Skeletal muscle tissue (tissue), 3 donors: ENCODE measurements at regions not wholly inside any gene's neighbourhood (a gene's known extent, or its start where the extent isn't known, plus 50 kb on each side); places are given as distances from the start of the nearest gene placed in this dataset.

Experiments used
- H3K27ac ChIP-seq: one replicate; pipeline ENCODE4 v1.7.0; 2013; ENCODE audit warnings: mild to moderate bottlenecking, low read depth, low read length, inconsistent platforms
- H3K27me3 ChIP-seq, 3 donors: one replicate each; pipeline ENCODE4 v1.7.0; 2013; ENCODE audit warnings: low read length in 3 of 3; ENCODE audit not compliant: control insufficient read depth in 3 of 3, insufficient read depth in 3 of 3
- H3K36me3 ChIP-seq, 3 donors: one replicate each; pipeline ENCODE4 v1.7.0; 2013; ENCODE audit warnings: low read length in 3 of 3; ENCODE audit not compliant: control insufficient read depth in 3 of 3, insufficient read depth in 3 of 3
- H3K4me1 ChIP-seq, 3 donors: one replicate each; pipeline ENCODE4 v1.7.0; 2013; ENCODE audit warnings: low read length in 3 of 3, mild to moderate bottlenecking in 3 of 3; ENCODE audit not compliant: control insufficient read depth in 3 of 3, insufficient read depth in 3 of 3
- H3K4me3 ChIP-seq, 3 donors: one replicate each; pipeline ENCODE4 v1.7.0; 2013; ENCODE audit warnings: low read length in 3 of 3
- H3K9ac ChIP-seq, 3 donors: one replicate each; pipeline ENCODE4 v1.7.0; 2013; ENCODE audit warnings: low read length in 3 of 3, mild to moderate bottlenecking in 3 of 3, moderate library complexity in 2 of 3, low read depth in 1 of 3
- H3K9me3 ChIP-seq, 3 donors: one replicate each; pipeline ENCODE4 v1.7.0; 2013; ENCODE audit warnings: low read length in 3 of 3; ENCODE audit not compliant: control insufficient read depth in 3 of 3
- donor health status: Osteomylitis.

DNA sequence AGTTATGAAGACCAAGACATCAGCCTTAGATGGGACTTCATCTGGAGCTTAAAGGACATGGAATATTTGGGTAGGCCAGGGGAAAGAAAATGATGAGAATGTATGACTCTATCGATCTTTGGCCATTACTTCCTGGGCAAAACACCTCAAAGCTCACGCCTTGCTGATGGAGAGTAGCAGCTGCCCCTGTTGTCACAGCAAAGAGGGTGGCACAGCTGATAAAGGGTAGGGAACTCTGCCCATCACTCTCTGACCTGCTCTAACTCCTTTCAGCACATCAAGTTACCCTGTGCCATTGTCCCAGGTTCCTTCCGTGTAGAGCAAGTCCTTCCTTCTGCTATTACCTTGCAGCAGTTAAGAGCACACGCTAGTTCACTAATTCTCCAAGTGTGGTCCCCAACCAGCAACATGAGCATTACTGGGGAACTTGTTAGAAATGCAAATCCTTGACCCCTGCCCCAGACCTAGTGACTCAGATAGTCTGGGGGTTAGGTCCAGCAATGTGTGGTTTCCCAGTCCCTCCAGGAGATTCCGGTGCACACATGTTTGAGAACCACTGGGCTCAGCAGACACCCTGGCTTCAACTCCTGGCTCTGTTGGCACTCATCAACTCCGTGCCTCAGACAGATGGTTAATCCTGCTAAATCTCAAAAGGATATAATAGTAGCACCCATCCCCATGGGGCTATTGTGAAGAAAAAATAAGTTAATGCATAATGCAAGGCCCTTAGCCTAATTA is 93.7 kb upstream of the EEA1 start:
- Histone ChIP-seq H3K9me3 (no peaks in the 10 kb centered on the region), H3K4me1 (no peaks in the 10 kb centered on the region), H3K27ac (no peak overlapping the region), H3K4me3 (no peak overlapping the region), H3K9ac (no peak overlapping the region), H3K27me3 (no peaks in the 10 kb centered on the region), H3K36me3 (no peaks in the 10 kb centered on the region)

DNA sequence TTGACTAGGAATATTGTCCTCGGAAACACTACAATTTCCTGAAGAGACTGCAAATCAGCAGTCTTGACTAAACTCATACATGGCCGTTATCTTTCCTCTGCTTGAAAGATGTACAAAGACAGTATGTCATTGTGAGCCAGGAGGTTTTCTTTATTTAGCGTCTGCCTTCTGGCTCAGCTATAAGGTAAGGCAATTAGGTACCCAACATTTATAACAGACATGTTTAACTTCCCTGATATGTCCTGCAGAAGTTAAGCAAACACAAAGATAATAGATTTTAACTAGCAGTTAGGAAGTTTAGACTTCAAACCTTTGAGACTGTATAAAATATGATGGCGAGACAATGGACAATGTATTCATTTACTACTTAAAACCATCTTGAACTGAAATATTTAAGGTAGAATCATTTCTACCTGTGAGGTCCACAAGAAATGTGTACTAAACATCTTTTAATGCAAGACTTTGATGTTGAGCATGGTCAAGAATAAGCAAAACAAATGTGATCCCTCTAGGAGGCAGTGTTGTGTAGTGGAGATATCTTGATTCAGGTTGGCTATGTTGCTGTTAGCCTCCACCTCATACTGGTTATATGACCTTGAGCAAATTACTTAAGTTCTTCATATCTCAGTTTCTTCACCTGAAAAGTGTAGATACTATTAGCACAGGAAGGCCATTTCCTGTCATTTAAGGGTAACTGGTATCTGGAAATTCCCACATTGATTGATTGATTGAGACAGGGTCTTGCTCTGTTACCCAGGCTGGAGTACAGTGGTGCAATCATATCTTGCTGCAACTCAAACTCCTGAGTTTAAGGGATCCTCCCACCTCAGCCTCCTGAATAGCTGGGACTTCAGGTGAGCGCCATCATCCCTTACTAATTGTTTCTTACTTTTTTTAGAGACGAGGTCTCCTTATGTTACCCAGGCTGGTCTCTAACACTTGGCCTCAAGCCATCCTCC is 96.3 kb upstream of the EEA1 start:
- no peaks in the 10 kb centered on the region for H3K4me1 ChIP-seq
- H3K27me3 ChIP-seq: no peaks in the 10 kb centered on the region
- H3K27ac ChIP-seq: no peak overlapping the region
- no peaks in the 10 kb centered on the region for H3K36me3 ChIP-seq
- no peak overlapping the region for H3K9ac ChIP-seq
- H3K4me3 ChIP-seq: no peak overlapping the region
- no peaks in the 10 kb centered on the region for H3K9me3 ChIP-seq

DNA sequence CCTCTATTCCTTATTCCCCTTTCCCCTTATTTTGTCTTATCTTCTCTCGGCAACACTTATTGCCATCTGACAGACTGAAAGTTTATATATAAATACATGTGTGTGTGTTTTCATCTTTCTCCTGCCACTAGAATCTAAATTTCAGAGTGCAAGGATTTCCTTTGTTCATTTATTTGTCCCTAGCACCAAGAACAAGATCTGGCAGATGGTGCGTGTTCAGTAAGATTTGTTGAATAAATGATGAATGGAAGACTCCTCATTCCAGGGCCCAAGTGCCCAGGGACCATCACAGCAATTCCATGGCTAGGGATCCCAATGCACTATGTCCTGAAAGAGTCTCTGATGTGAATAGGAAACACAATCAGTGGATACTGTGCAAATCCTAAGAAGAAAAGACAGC is 97.9 kb upstream of the EEA1 start:
- Histone ChIP-seq H3K9me3 (no peaks in the 10 kb centered on the region), H3K27me3 (no peaks in the 10 kb centered on the region), H3K4me3 (no peak overlapping the region), H3K36me3 (no peaks in the 10 kb centered on the region), H3K27ac (no peak overlapping the region), H3K9ac (no peak overlapping the region), H3K4me1 (peaks cover 0 to under 1% (median 0%) of the 10 kb centered on the region in 3 donors)

DNA sequence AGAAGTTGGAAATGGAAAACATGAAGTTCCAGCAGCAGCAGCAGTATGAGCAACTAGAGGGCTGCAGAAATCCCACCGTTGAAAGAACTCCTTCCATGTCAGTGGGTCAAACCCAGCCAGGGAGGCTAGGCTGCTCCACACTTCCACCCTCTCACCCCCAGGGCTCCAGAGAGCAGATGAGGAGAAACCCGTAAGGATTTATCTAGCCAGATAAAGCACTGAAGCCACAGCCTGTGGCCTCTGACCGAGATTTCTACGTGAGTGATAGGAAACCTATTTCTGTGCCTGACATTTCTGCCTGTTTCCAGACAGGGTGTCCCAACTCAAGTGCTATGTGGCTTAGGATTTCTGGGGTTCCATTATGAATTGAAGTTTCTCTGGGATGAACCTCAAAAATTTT is 100.0 kb upstream of the EEA1 start:
- no peaks in the 10 kb centered on the region for H3K27me3 ChIP-seq
- no peaks in the 10 kb centered on the region for H3K9me3 ChIP-seq
- H3K4me3 ChIP-seq: no peak overlapping the region
- H3K27ac ChIP-seq: no peak overlapping the region
- H3K36me3 ChIP-seq: no peaks in the 10 kb centered on the region
- H3K4me1 ChIP-seq: peaks cover 0 to 9% (median 3%) of the 10 kb centered on the region in 3 donors
- H3K9ac ChIP-seq: no peak overlapping the region

DNA sequence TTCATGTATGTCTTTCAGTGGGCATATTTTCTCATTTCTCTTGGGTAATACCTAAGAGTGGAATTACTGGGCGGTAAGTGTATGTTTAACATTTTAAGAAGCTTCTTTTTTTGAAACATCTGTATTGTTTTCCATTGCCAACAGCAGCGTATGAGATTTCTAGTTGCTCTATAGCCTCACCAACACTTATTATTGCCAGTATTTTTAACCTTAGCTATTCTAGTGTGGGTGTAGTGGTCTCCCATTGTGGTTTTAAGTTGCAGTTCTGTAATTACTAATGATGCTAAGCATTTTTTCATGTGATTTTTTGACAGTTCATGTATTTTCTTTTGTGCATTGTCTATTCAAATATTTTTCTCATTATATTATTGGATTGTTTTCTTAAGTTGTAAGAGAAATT is 101.9 kb upstream of the EEA1 start:
- Histone ChIP-seq H3K36me3 (no peaks in the 10 kb centered on the region), H3K4me3 (no peak overlapping the region), H3K27me3 (no peaks in the 10 kb centered on the region), H3K9ac (no peak overlapping the region), H3K9me3 (no peaks in the 10 kb centered on the region), H3K27ac (no peak overlapping the region), H3K4me1 (peaks cover 0 to 9% (median 3%) of the 10 kb centered on the region in 3 donors)

DNA sequence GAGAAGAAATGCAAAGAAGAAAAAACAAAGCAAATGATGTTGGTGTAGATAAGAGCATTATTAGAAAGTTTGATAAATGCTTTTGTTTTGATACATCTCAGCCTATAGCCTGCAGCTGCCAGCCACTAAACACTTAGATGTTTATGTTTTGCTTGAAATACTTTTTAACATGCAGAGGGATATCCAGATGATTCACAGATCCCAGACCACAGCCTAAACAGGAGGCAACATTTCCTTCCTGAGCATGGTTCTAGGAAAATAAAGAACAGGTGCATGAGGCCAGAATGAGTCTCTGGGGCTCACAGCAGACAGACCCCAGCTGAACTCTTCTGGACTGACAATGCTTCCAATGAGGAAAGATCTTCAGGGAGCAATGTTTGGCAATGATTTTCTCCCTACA is 103.7 kb upstream of the EEA1 start:
- Histone ChIP-seq H3K9me3 (no peaks in the 10 kb centered on the region), H3K9ac (no peak overlapping the region), H3K27ac (no peak overlapping the region)

DNA sequence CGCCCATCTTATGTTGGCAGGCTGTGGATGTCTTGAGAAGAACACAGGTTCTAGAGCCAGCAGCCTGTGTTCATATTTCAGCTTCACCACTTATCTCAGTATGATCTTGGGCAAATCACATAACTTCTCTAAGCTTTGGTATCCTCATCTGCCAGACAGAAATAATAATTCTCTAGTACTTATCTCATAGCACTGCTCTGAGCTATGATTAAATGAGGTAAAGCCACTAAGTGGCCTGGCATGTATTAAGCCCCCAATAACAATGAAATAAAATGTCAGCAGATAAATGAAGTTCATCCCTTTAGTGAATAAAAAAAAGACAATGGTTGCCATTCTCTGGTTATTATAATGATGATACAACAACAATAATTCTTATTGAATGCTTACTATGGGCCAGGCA is 104.9 kb upstream of the EEA1 start:
- Histone ChIP-seq H3K36me3 (no peaks in the 10 kb centered on the region), H3K27me3 (no peaks in the 10 kb centered on the region), H3K27ac (no peak overlapping the region), H3K4me3 (no peak overlapping the region), H3K9me3 (no peaks in the 10 kb centered on the region), H3K4me1 (peaks cover 0 to 9% (median 3%) of the 10 kb centered on the region in 3 donors), H3K9ac (no peak overlapping the region)

More for the DNA sequence above, 103.7 kb upstream of the EEA1 start:
- no peaks in the 10 kb centered on the region for H3K27me3 ChIP-seq
- H3K4me3 ChIP-seq: no peak overlapping the region
- no peaks in the 10 kb centered on the region for H3K36me3 ChIP-seq
- peaks cover 0 to 9% (median 3%) of the 10 kb centered on the region in 3 donors for H3K4me1 ChIP-seq

DNA sequence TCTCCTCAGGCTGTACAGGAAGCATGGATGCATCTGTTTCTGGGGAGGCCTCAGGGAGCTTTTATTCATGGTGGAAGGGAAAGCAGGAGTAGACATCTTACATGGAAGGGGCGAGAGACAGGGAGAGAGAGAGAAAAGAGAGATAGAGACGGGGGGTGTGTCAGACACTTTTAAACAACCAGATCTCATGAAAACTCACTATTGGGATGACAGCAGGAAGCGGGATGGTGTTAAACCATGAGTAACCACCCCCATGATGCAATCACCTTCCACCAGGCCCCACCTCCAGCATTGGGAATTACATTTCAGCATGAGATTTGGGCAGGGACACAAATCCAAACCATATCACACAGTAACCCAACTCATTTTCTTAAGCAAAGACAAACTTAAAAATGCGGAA is 110.0 kb upstream of the EEA1 start:
- H3K4me3 ChIP-seq: no peak overlapping the region
- no peak overlapping the region for H3K27ac ChIP-seq
- no peaks in the 10 kb centered on the region for H3K9me3 ChIP-seq
- no peaks in the 10 kb centered on the region for H3K4me1 ChIP-seq
- no peaks in the 10 kb centered on the region for H3K36me3 ChIP-seq
- no peaks in the 10 kb centered on the region for H3K27me3 ChIP-seq
- H3K9ac ChIP-seq: no peak overlapping the region

DNA sequence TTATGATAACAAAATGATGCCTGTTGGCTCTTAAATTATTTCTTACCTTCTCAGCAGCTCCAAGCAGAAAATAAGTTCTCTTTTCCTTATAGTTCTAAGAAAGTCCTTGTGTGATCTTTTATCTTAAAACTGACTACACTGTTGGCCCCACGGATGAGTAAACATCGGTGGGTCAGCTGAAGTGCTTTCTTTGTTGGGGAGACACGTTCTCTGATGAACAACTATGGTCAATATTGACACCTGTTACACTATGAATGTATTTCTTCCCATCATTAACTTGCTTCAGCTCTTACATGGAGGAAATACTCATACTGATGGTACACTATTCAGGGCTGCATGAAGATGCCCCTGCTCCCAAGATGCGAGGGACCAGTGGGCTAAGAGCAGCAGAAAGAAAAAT is 110.8 kb upstream of the EEA1 start:
- Histone ChIP-seq H3K27ac (no peak overlapping the region), H3K36me3 (no peaks in the 10 kb centered on the region), H3K4me1 (no peaks in the 10 kb centered on the region), H3K27me3 (no peaks in the 10 kb centered on the region), H3K4me3 (no peak overlapping the region), H3K9ac (no peak overlapping the region), H3K9me3 (no peaks in the 10 kb centered on the region)

DNA sequence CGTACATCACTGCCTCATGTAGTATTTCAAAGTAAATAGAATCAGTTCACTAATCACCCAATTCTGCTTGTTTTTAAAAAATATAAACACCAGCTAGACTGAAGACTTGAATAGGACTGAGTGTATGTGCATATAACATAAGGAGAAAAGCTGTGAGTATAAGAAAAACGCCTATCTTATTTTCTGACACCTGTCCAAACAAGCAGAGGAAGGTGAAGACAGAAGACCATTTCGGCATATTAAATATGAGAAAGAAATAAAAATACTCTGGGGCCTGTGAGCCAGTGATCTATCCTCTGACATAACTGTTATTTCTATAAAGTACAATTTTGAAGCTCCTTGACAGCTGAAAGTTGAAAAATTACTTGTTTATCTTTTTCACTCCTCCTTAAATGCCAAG is 111.3 kb upstream of the EEA1 start:
- H3K36me3 ChIP-seq: no peaks in the 10 kb centered on the region
- no peak overlapping the region for H3K27ac ChIP-seq
- H3K9me3 ChIP-seq: no peaks in the 10 kb centered on the region
- no peak overlapping the region for H3K4me3 ChIP-seq
- no peaks in the 10 kb centered on the region for H3K4me1 ChIP-seq
- no peaks in the 10 kb centered on the region for H3K27me3 ChIP-seq
- no peak overlapping the region for H3K9ac ChIP-seq
